ENCODE measurements at regions not wholly inside any gene's neighbourhood (a gene's known extent, or its start where the extent isn't known, plus 50 kb on each side); places are given as distances from the start of the nearest gene placed in this dataset.

DNA sequence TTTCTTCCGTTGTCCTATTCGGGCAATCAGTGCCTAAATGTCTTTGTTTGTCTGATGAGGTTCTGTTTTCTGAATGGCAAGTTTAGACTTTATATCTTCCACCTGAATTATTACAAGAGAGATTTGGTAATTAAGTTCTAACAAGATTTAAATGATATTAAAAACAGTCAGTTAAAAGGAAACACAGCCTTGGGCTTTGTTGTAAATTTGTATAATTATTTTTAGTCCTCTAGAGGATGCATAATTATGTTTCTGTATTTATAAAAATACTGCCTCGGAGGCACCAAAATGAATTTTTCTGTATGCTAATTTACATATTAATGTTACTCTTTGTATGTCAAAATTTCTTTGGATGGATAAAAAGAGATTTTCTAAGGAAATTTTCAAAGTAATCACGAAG is 136.7 kb downstream of the CDCA7 start:
- TF ChIP-seq POLR2A (IDR thresholded peaks at IDR 0.05) = no peak
- TF ChIP-seq CTCF (IDR thresholded peaks at IDR 0.05) = no peak

Data from right lobe of liver (tissue), 4 donors.